ENCODE measurements at regions not wholly inside any gene's neighbourhood (a gene's known extent, or its start where the extent isn't known, plus 50 kb on each side); places are given as distances from the start of the nearest gene placed in this dataset.
"Not testable (repeated sequence)": the region's sequence is repeated elsewhere in the genome, so short reads cannot be mapped to it uniquely, and the experiment has no call there.

- H3K36me3 ChIP-seq, result no peaks in the 10 kb centered on the region
- H3K27ac ChIP-seq, result no peak overlapping the region
- DNase-seq (ENCODE audit: low spot score in 2 of 2), result no peak
- H3K27me3 ChIP-seq, result no peaks in the 10 kb centered on the region
- TF ChIP-seq CTCF (IDR thresholded peaks at IDR 0.05) (no peak), EP300 (IDR thresholded peaks at IDR 0.05) (no peak), POLR2A (IDR thresholded peaks at IDR 0.05) (no peak)
- H3K9me3 ChIP-seq, result no peaks in the 10 kb centered on the region
- no peak overlapping the region for H3K4me3 ChIP-seq
- WGBS, 2 donors, result 68 to 77% methylated on average over 5 of the region's 5 CpGs
- H3K4me1 ChIP-seq, result no peaks in the 10 kb centered on the region
Observed at GRCh38 chr5:6108540-6108848, 269.9 kb downstream of the MED10 start.

GRCh38 chr5:6107675-6108539, 270.4 kb downstream of the MED10 start:
- H3K4me3 ChIP-seq, result no peak overlapping the region
- no peaks in the 10 kb centered on the region for H3K9me3 ChIP-seq
- DNase-seq (ENCODE audit: low spot score in 2 of 2), result no peak
- no peak overlapping the region for H3K27ac ChIP-seq
- no peaks in the 10 kb centered on the region for H3K36me3 ChIP-seq
- no peaks in the 10 kb centered on the region for H3K4me1 ChIP-seq
- no peak for TF ChIP-seq CTCF (IDR thresholded peaks at IDR 0.05)
- TF ChIP-seq POLR2A (IDR thresholded peaks at IDR 0.05), result no peak
- no peak for TF ChIP-seq EP300 (IDR thresholded peaks at IDR 0.05)
- no peaks in the 10 kb centered on the region for H3K27me3 ChIP-seq
- WGBS, 2 donors, result 60 to 68% methylated on average over 13 of the region's 13 CpGs

- no peak for TF ChIP-seq CTCF (IDR thresholded peaks at IDR 0.05)
- no peak for TF ChIP-seq POLR2A (IDR thresholded peaks at IDR 0.05)
- no peak for TF ChIP-seq EP300 (IDR thresholded peaks at IDR 0.05)
- Histone ChIP-seq H3K9me3 (no peaks in the 10 kb centered on the region), H3K27ac (no peak overlapping the region), H3K4me3 (no peak overlapping the region), H3K4me1 (no peaks in the 10 kb centered on the region), H3K36me3 (no peaks in the 10 kb centered on the region), H3K27me3 (no peaks in the 10 kb centered on the region)
- no peak for DNase-seq (ENCODE audit: low spot score in 2 of 2)
- 86 to 89% methylated on average over 6 of the region's 6 CpGs for WGBS, 2 donors
Observed at GRCh38 chr5:6106756-6107155, 271.6 kb downstream of the MED10 start.

- DNase-seq (ENCODE audit: low spot score in 2 of 2), result no peak
- Histone ChIP-seq H3K27ac (no peak overlapping the region), H3K36me3 (no peaks in the 10 kb centered on the region), H3K27me3 (no peaks in the 10 kb centered on the region), H3K4me3 (no peak overlapping the region), H3K9me3 (no peaks in the 10 kb centered on the region), H3K4me1 (no peaks in the 10 kb centered on the region)
- 53 to 60% methylated on average over 4 of the region's 4 CpGs for WGBS, 2 donors
- TF ChIP-seq CTCF (IDR thresholded peaks at IDR 0.05) (no peak), EP300 (IDR thresholded peaks at IDR 0.05) (no peak), POLR2A (IDR thresholded peaks at IDR 0.05) (no peak)
Observed at GRCh38 chr5:6105320-6105719, 273.0 kb downstream of the MED10 start.

- Histone ChIP-seq H3K27ac (no peak overlapping the region), H3K9me3 (no peaks in the 10 kb centered on the region), H3K27me3 (no peaks in the 10 kb centered on the region), H3K4me3 (no peak overlapping the region), H3K4me1 (no peaks in the 10 kb centered on the region), H3K36me3 (no peaks in the 10 kb centered on the region)
- TF ChIP-seq CTCF (IDR thresholded peaks at IDR 0.05), result no peak
- TF ChIP-seq EP300 (IDR thresholded peaks at IDR 0.05), result no peak
- no peak for TF ChIP-seq POLR2A (IDR thresholded peaks at IDR 0.05)
- WGBS, 2 donors, result 36 to 37% methylated on average over 3 of the region's 3 CpGs
- DNase-seq (ENCODE audit: low spot score in 2 of 2), result no peak
Observed at GRCh38 chr5:6096101-6096500, 282.2 kb downstream of the MED10 start.

GRCh38 chr5:6094180-6094579, 284.2 kb downstream of the MED10 start:
- H3K36me3 ChIP-seq; H3K9me3 ChIP-seq; H3K27me3 ChIP-seq; DNase-seq (ENCODE audit: low spot score in 2 of 2); H3K27ac ChIP-seq; H3K4me3 ChIP-seq; H3K4me1 ChIP-seq: not testable (repeated sequence)
- 65 to 73% methylated on average over 1 of the region's 1 CpG for WGBS, 2 donors
